Epithelial cell of esophagus (primary cell): ENCODE measurements at regions not wholly inside any gene's neighbourhood (a gene's known extent, or its start where the extent isn't known, plus 50 kb on each side); places are given as distances from the start of the nearest gene placed in this dataset.

Source experiments
- DNase-seq: peaks from one replicate; pipeline ENCODE4 v3.0.0; 2010; ENCODE audit warnings: low read depth
- H3K4me3 ChIP-seq: 2 replicates; pipeline ENCODE4 v1.5.1; 2011; ENCODE audit warnings: mild to moderate bottlenecking, low read length, control low read depth
- CTCF ChIP-seq: IDR thresholded peaks from 2 replicates; pipeline ENCODE4 v1.5.1; 2011; ENCODE audit warnings: low read depth, mild to moderate bottlenecking, low read length, control low read depth, inconsistent platforms; ENCODE audit not compliant: insufficient read depth; ENCODE audit errors: missing control alignments

GRCh38 chr5:100161868-100162267 is 373.3 kb upstream of the FAM174A start:
- no peak overlapping the region for H3K4me3 ChIP-seq
- no peak for TF ChIP-seq CTCF
- DNase-seq: no peak

GRCh38 chr5:100157066-100157465 is 378.1 kb upstream of the FAM174A start:
- no peak for DNase-seq
- TF ChIP-seq CTCF: no peak
- no peak overlapping the region for H3K4me3 ChIP-seq

- DNase-seq: no peak
- no peak for TF ChIP-seq CTCF
These were observed 386.9 kb upstream of the FAM174A start for GRCh38 chr5:100148239-100148638.

GRCh38 chr5:100142607-100143006 is 392.6 kb upstream of the FAM174A start:
- TF ChIP-seq CTCF: no peak
- no peak for DNase-seq
- H3K4me3 ChIP-seq: no peak overlapping the region

More at GRCh38 chr5:100148239-100148638, 386.9 kb upstream of the FAM174A start:
- no peak overlapping the region for H3K4me3 ChIP-seq

GRCh38 chr5:100131161-100131560 is 404.0 kb upstream of the FAM174A start:
- no peak for TF ChIP-seq CTCF
- peak; percentile 33 for DNase-seq
- no peak overlapping the region for H3K4me3 ChIP-seq

GRCh38 chr5:100130307-100130706 is 404.9 kb upstream of the FAM174A start:
- peak; percentile 0 for DNase-seq
- TF ChIP-seq CTCF: no peak
- H3K4me3 ChIP-seq: no peak overlapping the region

- DNase-seq: no peak
- TF ChIP-seq CTCF: no peak
These were observed 415.3 kb upstream of the FAM174A start for GRCh38 chr5:100119903-100120302.

More at GRCh38 chr5:100119903-100120302, 415.3 kb upstream of the FAM174A start:
- H3K4me3 ChIP-seq: no peak overlapping the region
